PC-3 (cell line): ENCODE measurements at regions not wholly inside any gene's neighbourhood (a gene's known extent, or its start where the extent isn't known, plus 50 kb on each side); places are given as distances from the start of the nearest gene placed in this dataset.

Source experiments
- ATAC-seq: fragments of 200-7000 bp; cut with Tn5 transposase; 2 replicates; pipeline ENCODE4 v1.9.1; 2020; ENCODE audit warnings: mild to moderate bottlenecking, moderate library complexity
- BruUV-seq: library from RNA; stranded (reverse); fragments of 400-500 nt; replicated peaks from 2 replicates; lab custom pipeline; 2021; lab: Mats Ljungman, UMichigan
- CTCF ChIA-PET: fragments of 300-600 bp; sonication (Branson Sonifier 250); formaldehyde crosslinking; loops from one replicate; lab custom pipeline; 2022; ENCODE audit warnings: antibody characterized with exemption; lab: Charles Lee
- POLR2A ChIA-PET: fragments of 300-600 bp; sonication (Branson Sonifier 250); formaldehyde crosslinking; loops from one replicate; lab custom pipeline; 2022; ENCODE audit warnings: antibody characterized with exemption; ENCODE audit not compliant: unreplicated experiment; lab: Charles Lee
- DNase-seq: peaks from one replicate; pipeline ENCODE4 v3.0.0-alpha.2; 2015
- H2AFZ ChIP-seq: fragments of 300-600 bp; sonication (generic); 2 replicates; pipeline ENCODE4 v1.6.0; 2016; ENCODE audit warnings: antibody characterized with exemption, low read length
- H3F3A ChIP-seq: fragments of 300-600 bp; sonication (generic); one replicate; pipeline ENCODE4 v1.6.0; 2017; ENCODE audit warnings: antibody characterized with exemption, low read length, control low read depth, mild to moderate bottlenecking; ENCODE audit not compliant: unreplicated experiment
- H3K27ac ChIP-seq: fragments of 300-600 bp; sonication (generic); 2 replicates; pipeline ENCODE4 v1.5.1; 2016; ENCODE audit warnings: mild to moderate bottlenecking, low read length
- H3K27me3 ChIP-seq: fragments of 300-600 bp; sonication (generic); 2 replicates; pipeline ENCODE4 v1.6.1; 2016; ENCODE audit warnings: low read length, mixed read lengths
- H3K36me3 ChIP-seq: fragments of 300-600 bp; sonication (generic); 2 replicates; pipeline ENCODE4 v1.6.1; 2016; ENCODE audit warnings: low read depth, mixed run types, low read length, mixed read lengths
- H3K4me1 ChIP-seq: fragments of 300-600 bp; sonication (generic); 2 replicates; pipeline ENCODE4 v1.5.1; 2016; ENCODE audit warnings: low read length; ENCODE audit not compliant: insufficient read depth
- H3K4me2 ChIP-seq: fragments of 300-600 bp; sonication (generic); 2 replicates; pipeline ENCODE4 v1.6.0; 2016; ENCODE audit warnings: low read length
- H3K4me3 ChIP-seq: fragments of 300-600 bp; sonication (generic); 2 replicates; pipeline ENCODE4 v1.5.1; 2016; ENCODE audit warnings: mild to moderate bottlenecking, low read length, mixed read lengths
- H3K79me2 ChIP-seq: fragments of 300-600 bp; sonication (generic); 2 replicates; pipeline ENCODE4 v1.6.1; 2017; ENCODE audit warnings: low read length, mixed read lengths
- H3K9ac ChIP-seq: fragments of 300-600 bp; sonication (generic); 2 replicates; pipeline ENCODE4 v1.6.0; 2016; ENCODE audit warnings: mild to moderate bottlenecking, low read length
- H3K9me2 ChIP-seq: fragments of 300-600 bp; sonication (generic); replicated peaks from 2 replicates; pipeline ENCODE4 v1.6.1; 2016; ENCODE audit warnings: mixed run types, low read length, mixed read lengths
- H3K9me3 ChIP-seq: fragments of 300-600 bp; sonication (generic); 2 replicates; pipeline ENCODE4 v1.6.1; 2016; ENCODE audit warnings: low read length, mixed read lengths
- H4K20me1 ChIP-seq: fragments of 300-600 bp; sonication (generic); 2 replicates; pipeline ENCODE4 v1.6.1; 2016; ENCODE audit warnings: low read length, mixed read lengths
- EZH2 ChIP-seq: fragments of 300-600 bp; sonication (generic); IDR thresholded peaks from one replicate; pipeline ENCODE4 v1.6.1; 2017; ENCODE audit warnings: antibody characterized with exemption, mild to moderate bottlenecking, low read length; ENCODE audit not compliant: unreplicated experiment
- EZH2phosphoT487 ChIP-seq: fragments of 300-600 bp; sonication (generic); IDR thresholded peaks from 2 replicates; pipeline ENCODE4 v1.6.1; 2018; ENCODE audit warnings: mild to moderate bottlenecking, antibody characterized with exemption, low read length, borderline replicate concordance
- intact Hi-C: fragments of 100-400 bp; cut with micrococcal nuclease; formaldehyde crosslinking; loops from 2 replicates; pipeline ENCODE4 v1.9.0; 2023
- TF ChIP-seq, protein P1 (sequence below): fragments of 300-600 bp; sonication (generic); conservative IDR thresholded peaks from 2 replicates; pipeline ENCODE4 v1.5.1; 2017; ENCODE audit warnings: antibody characterized with exemption, low read depth, mild to moderate bottlenecking, low read length

DNA sequence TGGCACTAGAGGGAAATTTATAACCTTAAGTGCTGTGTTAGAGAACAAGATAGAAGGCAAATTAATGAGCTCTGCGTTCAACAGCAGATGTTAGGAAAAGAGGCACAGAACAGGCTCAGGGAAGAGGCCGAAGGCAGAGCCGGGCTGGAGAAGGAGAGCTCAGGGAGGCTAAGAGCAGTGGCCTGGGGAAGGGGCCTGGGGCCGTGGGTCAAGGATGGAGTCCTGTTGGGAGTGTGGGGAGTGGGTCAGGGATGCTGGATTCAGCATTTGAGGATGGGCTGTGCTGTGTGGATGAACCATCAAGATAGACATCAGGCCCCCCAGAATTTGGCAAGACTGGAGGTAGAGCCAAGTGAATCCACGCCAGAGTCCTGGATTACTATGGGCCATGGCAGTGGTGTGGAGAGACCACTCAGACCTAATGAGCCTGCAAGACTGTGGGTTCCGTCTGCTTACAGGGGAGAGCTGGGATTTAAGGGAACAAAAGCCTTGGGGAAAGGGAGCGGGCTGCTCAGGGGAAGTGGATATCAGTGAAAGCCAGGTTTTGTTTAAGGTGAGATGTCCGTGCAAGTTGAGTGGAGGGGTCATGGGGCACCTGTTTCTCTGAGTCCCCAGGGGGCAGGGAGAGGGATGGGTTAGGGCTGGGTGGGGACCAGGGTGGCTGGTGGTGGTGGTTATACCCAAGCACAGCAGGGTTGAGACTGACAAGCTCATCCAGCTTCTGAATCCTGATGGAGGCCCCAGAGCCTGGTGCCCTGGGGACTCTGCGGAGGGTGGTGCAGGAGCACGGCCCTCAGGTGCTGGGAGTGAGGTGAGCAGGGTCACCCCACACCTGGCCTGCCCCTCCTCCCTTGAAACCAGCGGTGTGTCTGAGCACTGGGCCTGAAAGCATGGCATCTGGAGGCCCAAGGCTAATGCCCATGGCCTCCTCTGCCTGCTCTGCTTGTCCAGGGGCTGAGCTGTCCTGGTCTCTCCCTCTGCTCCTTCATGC is 101.7 kb downstream of the BMS1 start:
- Histone ChIP-seq H3K27me3 (no peaks in the 10 kb centered on the region), H2AFZ (no peak overlapping the region), H3K27ac (no peak overlapping the region), H3K79me2 (no peaks in the 10 kb centered on the region), H3K4me2 (no peak overlapping the region), H3K9ac (no peak overlapping the region), H3K36me3 (no peaks in the 10 kb centered on the region), H3K4me1 (no peaks in the 10 kb centered on the region), H4K20me1 (no peaks in the 10 kb centered on the region), H3K4me3 (no peak overlapping the region), H3K9me2 (no peaks in the 10 kb centered on the region), H3K9me3 (peaks cover 7% of the 10 kb centered on the region; the same call in 1 of the 2 replicates), H3F3A (no peaks in the 10 kb centered on the region)
- intact Hi-C loops, result no loop called here
- ATAC-seq, result no peak
- POLR2A ChIA-PET, result no interaction called here
- BruUV-seq, result no TSS peak
- no peak for DNase-seq
- CTCF ChIA-PET, result no interaction called here
- TF ChIP-seq, protein P1, sequence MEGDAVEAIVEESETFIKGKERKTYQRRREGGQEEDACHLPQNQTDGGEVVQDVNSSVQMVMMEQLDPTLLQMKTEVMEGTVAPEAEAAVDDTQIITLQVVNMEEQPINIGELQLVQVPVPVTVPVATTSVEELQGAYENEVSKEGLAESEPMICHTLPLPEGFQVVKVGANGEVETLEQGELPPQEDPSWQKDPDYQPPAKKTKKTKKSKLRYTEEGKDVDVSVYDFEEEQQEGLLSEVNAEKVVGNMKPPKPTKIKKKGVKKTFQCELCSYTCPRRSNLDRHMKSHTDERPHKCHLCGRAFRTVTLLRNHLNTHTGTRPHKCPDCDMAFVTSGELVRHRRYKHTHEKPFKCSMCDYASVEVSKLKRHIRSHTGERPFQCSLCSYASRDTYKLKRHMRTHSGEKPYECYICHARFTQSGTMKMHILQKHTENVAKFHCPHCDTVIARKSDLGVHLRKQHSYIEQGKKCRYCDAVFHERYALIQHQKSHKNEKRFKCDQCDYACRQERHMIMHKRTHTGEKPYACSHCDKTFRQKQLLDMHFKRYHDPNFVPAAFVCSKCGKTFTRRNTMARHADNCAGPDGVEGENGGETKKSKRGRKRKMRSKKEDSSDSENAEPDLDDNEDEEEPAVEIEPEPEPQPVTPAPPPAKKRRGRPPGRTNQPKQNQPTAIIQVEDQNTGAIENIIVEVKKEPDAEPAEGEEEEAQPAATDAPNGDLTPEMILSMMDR, result no peak
- TF ChIP-seq EZH2, result no peak
- no peak for TF ChIP-seq EZH2phosphoT487

DNA sequence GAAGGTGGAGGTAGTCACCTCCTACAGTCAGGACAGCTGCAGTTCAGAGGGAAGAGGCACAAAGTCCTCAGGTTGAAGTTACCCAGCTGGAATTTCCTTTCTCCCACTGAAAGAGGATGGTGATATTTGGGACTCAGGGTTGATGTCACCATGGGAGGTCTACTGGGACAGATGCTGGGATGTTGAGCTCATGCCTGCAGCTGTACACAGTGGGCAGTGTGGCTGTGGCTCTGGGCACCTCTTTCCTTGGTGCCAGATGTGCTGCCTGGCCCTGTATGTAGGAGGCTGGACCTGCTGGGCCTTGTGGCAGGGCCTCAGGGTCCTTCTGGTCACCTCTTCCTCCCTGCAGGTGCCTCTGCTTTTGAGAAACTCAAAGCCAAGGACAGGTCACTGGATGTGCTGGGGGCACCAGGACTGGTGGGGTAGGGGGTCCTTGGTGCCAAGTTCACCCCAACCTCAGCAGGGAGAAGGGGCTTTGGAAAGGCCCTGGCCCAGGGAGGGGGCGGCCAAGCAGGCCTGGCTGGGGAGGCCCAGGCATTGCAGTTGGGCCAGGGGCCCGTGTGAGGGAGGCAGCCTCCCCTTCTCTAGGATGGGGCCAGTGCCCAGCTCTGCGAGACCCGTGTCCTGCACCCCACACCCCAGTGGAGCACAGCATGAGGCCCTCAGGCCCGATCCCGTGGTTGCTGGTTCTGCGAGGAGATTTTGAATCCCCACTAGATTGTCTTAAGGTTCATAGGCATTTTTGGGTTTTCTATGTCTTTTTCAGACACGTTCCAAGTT is 103.1 kb downstream of the BMS1 start:
- CTCF ChIA-PET, result no interaction called here

More for the DNA sequence above, 103.1 kb downstream of the BMS1 start:
- H3K4me3 ChIP-seq, result no peak overlapping the region
- no TSS peak for BruUV-seq
- intact Hi-C loops, result no loop called here
- no peak overlapping the region for H2AFZ ChIP-seq
- no peaks in the 10 kb centered on the region for H3F3A ChIP-seq
- POLR2A ChIA-PET, result no interaction called here
- DNase-seq (no peak), ATAC-seq (no peak)
- H3K27ac ChIP-seq, result no peak overlapping the region
- no peaks in the 10 kb centered on the region for H3K36me3 ChIP-seq
- H3K9me3 ChIP-seq, result peaks cover 7% of the 10 kb centered on the region; the same call in 1 of the 2 replicates
- TF ChIP-seq, protein P1, result no peak
- TF ChIP-seq EZH2phosphoT487 (no peak), EZH2 (no peak)
- H3K9ac ChIP-seq, result no peak overlapping the region
- no peaks in the 10 kb centered on the region for H4K20me1 ChIP-seq
- H3K4me1 ChIP-seq, result no peaks in the 10 kb centered on the region
- no peaks in the 10 kb centered on the region for H3K27me3 ChIP-seq
- no peaks in the 10 kb centered on the region for H3K79me2 ChIP-seq
- no peak overlapping the region for H3K4me2 ChIP-seq
- no peaks in the 10 kb centered on the region for H3K9me2 ChIP-seq
